Activated CD4-positive, alpha-beta T cell treated with anti-CD3 and anti-CD28 coated beads for 36 hours (primary cell): ENCODE measurements at regions not wholly inside any gene's neighbourhood (a gene's known extent, or its start where the extent isn't known, plus 50 kb on each side); places are given as distances from the start of the nearest gene placed in this dataset.

Experiments
- ATAC-seq: fragments of 200-7000 bp; cut with Tn5 transposase; one replicate; pipeline ENCODE4 v1.10.0; 2021; ENCODE audit warnings: mild to moderate bottlenecking, moderate library complexity
- CTCF ChIA-PET: fragments of 350-600 bp; sonication (Branson Sonifier 250); formaldehyde crosslinking; loops from one replicate; lab custom pipeline; 2021; ENCODE audit warnings: antibody characterized with exemption; lab: Charles Lee
- POLR2A ChIA-PET: fragments of 350-600 bp; sonication (Branson Sonifier 250); formaldehyde crosslinking; loops from one replicate; lab custom pipeline; 2021; ENCODE audit warnings: antibody characterized with exemption, inconsistent platforms; lab: Charles Lee
- DNase-seq: peaks from one replicate; pipeline ENCODE4 v3.0.0-alpha.2; 2020
- H3K27ac Mint-ChIP-seq: one replicate; pipeline ENCODE4 v1.8.0; 2021; ENCODE audit warnings: mixed read lengths
- H3K27me3 Mint-ChIP-seq: one replicate; pipeline ENCODE4 v1.8.0; 2021; ENCODE audit warnings: mixed read lengths
- H3K36me3 Mint-ChIP-seq: one replicate; pipeline ENCODE4 v1.8.0; 2021; ENCODE audit warnings: low read depth, mixed read lengths
- H3K4me1 Mint-ChIP-seq: one replicate; pipeline ENCODE4 v1.8.0; 2021; ENCODE audit warnings: mixed read lengths
- H3K4me3 Mint-ChIP-seq: one replicate; pipeline ENCODE4 v1.8.0; 2021; ENCODE audit warnings: mild to moderate bottlenecking, moderate library complexity, mixed read lengths
- H3K9me3 Mint-ChIP-seq: one replicate; pipeline ENCODE4 v1.8.0; 2021; ENCODE audit warnings: low read depth, mixed read lengths
- intact Hi-C, 2 experiments: fragments of 100-400 bp; cut with DNase I in 1 of 2; cut with micrococcal nuclease in 1 of 2; formaldehyde crosslinking; loops; one replicate each; pipeline versions ENCODE4 v1.14.2 to v1.15.1; 2022 to 2024; cut with DNase I, micrococcal nuclease

- peaks cover 4% of the 10 kb centered on the region for H3K27me3 Mint-ChIP-seq
- no peak for DNase-seq
- ATAC-seq, result no peak
- H3K36me3 Mint-ChIP-seq, result no peaks in the 10 kb centered on the region
- POLR2A ChIA-PET, result no interaction called here
- H3K4me1 Mint-ChIP-seq, result no peaks in the 10 kb centered on the region
- intact Hi-C loops, result no loop called here
- H3K4me3 Mint-ChIP-seq, result no peak overlapping the region
- CTCF ChIA-PET, result no interaction called here
- peaks cover 2% of the 10 kb centered on the region for H3K9me3 Mint-ChIP-seq
- H3K27ac Mint-ChIP-seq, result no peak overlapping the region
Measured at GRCh38 chr2:121134728-121135127, 150.3 kb downstream of the TFCP2L1 start.

GRCh38 chr2:121135168-121135853 lies 149.7 kb downstream of the TFCP2L1 start:
- no peak overlapping the region for H3K27ac Mint-ChIP-seq
- peaks cover 2% of the 10 kb centered on the region for H3K9me3 Mint-ChIP-seq
- POLR2A ChIA-PET, result no interaction called here
- peaks cover 4% of the 10 kb centered on the region for H3K27me3 Mint-ChIP-seq
- H3K36me3 Mint-ChIP-seq, result no peaks in the 10 kb centered on the region
- intact Hi-C loops, result no loop called here
- no peak overlapping the region for H3K4me3 Mint-ChIP-seq
- DNase-seq (no peak), ATAC-seq (no peak)
- CTCF ChIA-PET, result no interaction called here
- no peaks in the 10 kb centered on the region for H3K4me1 Mint-ChIP-seq

DNA sequence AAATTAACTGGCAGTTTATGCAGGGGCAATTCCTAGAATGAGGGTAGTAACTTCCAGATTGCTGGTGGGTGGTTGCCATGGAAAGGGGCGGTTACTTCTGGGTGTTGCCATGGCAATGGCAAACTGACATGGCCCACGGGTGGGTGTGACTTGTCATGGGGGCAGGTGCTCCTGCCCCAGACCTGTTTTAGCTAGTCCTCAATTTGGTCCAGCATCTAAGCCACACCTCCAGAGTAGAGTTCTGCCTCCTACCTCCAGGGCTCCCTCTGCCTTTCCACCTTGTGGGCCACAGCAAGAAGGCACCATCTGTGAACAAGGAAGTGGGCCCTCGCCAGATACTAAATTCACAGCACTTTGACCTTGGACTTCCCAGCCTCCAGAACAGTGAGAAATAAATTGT lies 148.7 kb downstream of the TFCP2L1 start:
- H3K27me3 Mint-ChIP-seq, result peaks cover 4% of the 10 kb centered on the region
- H3K4me3 Mint-ChIP-seq, result no peak overlapping the region
- H3K36me3 Mint-ChIP-seq, result no peaks in the 10 kb centered on the region
- intact Hi-C loops, result no loop called here
- CTCF ChIA-PET, result no interaction called here
- DNase-seq (peak; percentile 13), ATAC-seq (no peak)
- H3K27ac Mint-ChIP-seq, result no peak overlapping the region
- no peaks in the 10 kb centered on the region for H3K4me1 Mint-ChIP-seq
- H3K9me3 Mint-ChIP-seq, result peaks cover 2% of the 10 kb centered on the region
- POLR2A ChIA-PET, result no interaction called here

GRCh38 chr2:121137571-121137970 lies 147.4 kb downstream of the TFCP2L1 start:
- ATAC-seq (no peak), DNase-seq (no peak)
- Mint-ChIP-seq H3K4me3 (no peak overlapping the region), H3K4me1 (no peaks in the 10 kb centered on the region), H3K27me3 (peaks cover 4% of the 10 kb centered on the region), H3K27ac (no peak overlapping the region), H3K9me3 (peaks cover 2% of the 10 kb centered on the region), H3K36me3 (no peaks in the 10 kb centered on the region)
- POLR2A ChIA-PET, result no interaction called here
- CTCF ChIA-PET, result no interaction called here
- intact Hi-C loops, result no loop called here

DNA sequence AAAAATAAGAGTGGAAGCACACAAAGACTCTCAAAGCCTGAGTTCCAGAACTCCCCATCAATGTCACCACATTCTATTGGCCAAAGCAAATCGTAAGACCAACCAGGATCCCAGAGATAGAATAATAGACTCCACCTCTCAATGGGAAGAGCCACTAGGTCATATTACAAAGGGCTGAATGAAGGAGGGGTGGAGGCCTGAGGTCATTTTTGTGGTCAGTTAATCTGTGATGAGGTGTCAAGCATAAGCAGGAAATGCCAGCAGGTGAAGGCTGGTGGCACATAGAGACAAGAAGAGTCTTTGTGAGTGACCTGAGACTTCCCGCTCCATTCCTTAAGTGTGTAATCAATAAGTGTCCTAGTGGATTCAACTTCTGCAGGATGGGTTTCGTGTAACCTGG lies 144.3 kb downstream of the TFCP2L1 start:
- intact Hi-C loops, result no loop called here
- DNase-seq (no peak), ATAC-seq (no peak)
- H3K36me3 Mint-ChIP-seq, result no peaks in the 10 kb centered on the region
- H3K4me3 Mint-ChIP-seq, result no peak overlapping the region
- H3K27ac Mint-ChIP-seq, result no peak overlapping the region
- POLR2A ChIA-PET, result interaction anchor here (0.8 kb wide), 1 partner anchor 15 kb away, joined by 6 read pairs; no protein-coding TSS in a partner anchor
- peaks cover 2% of the 10 kb centered on the region for H3K27me3 Mint-ChIP-seq
- CTCF ChIA-PET, result no interaction called here
- no peaks in the 10 kb centered on the region for H3K9me3 Mint-ChIP-seq
- no peaks in the 10 kb centered on the region for H3K4me1 Mint-ChIP-seq

DNA sequence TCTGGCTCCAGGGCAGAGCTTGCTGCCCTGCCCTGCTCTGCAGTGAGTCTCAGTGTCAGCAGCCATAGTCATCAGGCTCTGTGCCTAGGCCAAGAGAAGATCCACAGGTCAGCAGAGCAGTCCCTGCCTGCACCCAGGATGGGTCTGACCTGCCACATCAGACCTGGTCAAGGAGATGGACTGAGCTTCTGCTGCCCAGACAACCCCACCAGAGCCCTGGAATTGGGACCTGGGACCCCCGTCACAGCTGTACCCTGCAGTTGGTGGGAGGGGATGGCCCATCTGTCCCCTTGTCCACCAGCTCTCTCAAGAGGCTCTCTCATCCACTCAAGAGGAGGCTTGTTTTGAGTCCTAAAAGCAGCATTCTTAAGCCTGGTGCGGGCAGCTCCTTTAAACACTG lies 142.6 kb downstream of the TFCP2L1 start:
- Mint-ChIP-seq H3K4me3 (no peak overlapping the region), H3K9me3 (no peaks in the 10 kb centered on the region), H3K27ac (no peak overlapping the region), H3K4me1 (no peaks in the 10 kb centered on the region), H3K36me3 (no peaks in the 10 kb centered on the region), H3K27me3 (peaks cover 2% of the 10 kb centered on the region)
- ATAC-seq (no peak), DNase-seq (no peak)
- intact Hi-C loops, result no loop called here
- ChIA-PET CTCF (no interaction called here), POLR2A (no interaction called here)

GRCh38 chr2:121144111-121144510 lies 140.9 kb downstream of the TFCP2L1 start:
- H3K9me3 Mint-ChIP-seq, result no peaks in the 10 kb centered on the region
- CTCF ChIA-PET, result interaction anchor here (0.6 kb wide), 1 partner anchor 99 kb away, joined by 4 read pairs; no protein-coding TSS in a partner anchor
- no peak overlapping the region for H3K4me3 Mint-ChIP-seq
- ATAC-seq (no peak), DNase-seq (no peak)
- no peak overlapping the region for H3K27ac Mint-ChIP-seq
- no peaks in the 10 kb centered on the region for H3K36me3 Mint-ChIP-seq
- POLR2A ChIA-PET, result no interaction called here
- H3K4me1 Mint-ChIP-seq, result no peaks in the 10 kb centered on the region
- peaks cover 2% of the 10 kb centered on the region for H3K27me3 Mint-ChIP-seq
- intact Hi-C loops, result no loop called here

DNA sequence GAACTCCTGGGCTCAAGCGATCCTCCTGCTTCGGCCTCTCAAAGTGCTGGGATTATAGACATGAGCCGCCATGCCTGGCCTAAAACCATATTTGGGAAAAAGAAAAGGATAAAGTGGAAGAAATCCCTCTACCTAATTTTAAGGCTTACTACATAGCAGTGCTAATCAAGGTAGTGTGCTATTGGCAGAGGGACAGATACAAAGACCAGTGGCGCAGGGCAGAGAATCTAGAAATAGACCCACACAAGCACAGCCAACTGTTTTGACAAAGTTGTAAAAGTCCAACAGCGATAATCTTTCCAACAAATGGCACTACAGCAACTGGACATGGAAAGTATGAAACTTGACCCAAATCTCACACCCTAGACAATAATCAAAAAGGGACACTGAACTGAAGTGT lies 138.4 kb downstream of the TFCP2L1 start:
- H3K36me3 Mint-ChIP-seq, result no peaks in the 10 kb centered on the region
- H3K27ac Mint-ChIP-seq, result no peak overlapping the region
- no peak overlapping the region for H3K4me3 Mint-ChIP-seq
- no peak for ATAC-seq
- no peaks in the 10 kb centered on the region for H3K4me1 Mint-ChIP-seq
- POLR2A ChIA-PET, result no interaction called here
- H3K27me3 Mint-ChIP-seq, result peaks cover 2% of the 10 kb centered on the region
- CTCF ChIA-PET, result no interaction called here
- intact Hi-C loops, result no loop called here
- no peaks in the 10 kb centered on the region for H3K9me3 Mint-ChIP-seq
- no peak for DNase-seq

DNA sequence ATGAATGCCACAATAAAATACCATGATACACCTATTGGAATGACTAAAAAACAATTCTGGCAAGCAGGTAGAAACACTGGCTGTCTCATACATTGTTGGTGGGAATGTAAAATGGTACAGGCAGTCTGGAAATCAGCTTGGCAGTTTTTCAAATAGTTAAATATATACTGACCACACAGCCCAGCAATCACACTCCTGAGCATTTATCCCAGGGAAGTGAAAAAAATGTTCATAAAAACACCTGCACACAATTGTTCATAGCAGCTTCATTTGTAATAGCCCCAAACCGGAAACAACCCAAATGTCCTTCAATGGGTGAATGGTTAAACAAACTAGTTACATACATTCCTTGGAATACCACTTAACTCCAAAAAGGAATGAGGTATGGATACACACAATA lies 137.2 kb downstream of the TFCP2L1 start:
- H3K9me3 Mint-ChIP-seq, result no peaks in the 10 kb centered on the region
- ATAC-seq (no peak), DNase-seq (no peak)
- no peak overlapping the region for H3K4me3 Mint-ChIP-seq
- ChIA-PET POLR2A (interaction anchor here (0.7 kb wide), 1 partner anchor 157 kb away, joined by 3 read pairs; no protein-coding TSS in a partner anchor), CTCF (no interaction called here)
- peaks cover 2% of the 10 kb centered on the region for H3K27me3 Mint-ChIP-seq
- no peaks in the 10 kb centered on the region for H3K4me1 Mint-ChIP-seq
- H3K36me3 Mint-ChIP-seq, result no peaks in the 10 kb centered on the region
- intact Hi-C loops, result no loop called here
- no peak overlapping the region for H3K27ac Mint-ChIP-seq

- ATAC-seq, result no peak
- Mint-ChIP-seq H3K9me3 (no peaks in the 10 kb centered on the region), H3K4me1 (no peaks in the 10 kb centered on the region), H3K4me3 (no peak overlapping the region), H3K27me3 (peaks cover 2% of the 10 kb centered on the region), H3K27ac (no peak overlapping the region), H3K36me3 (no peaks in the 10 kb centered on the region)
- intact Hi-C loops, result no loop called here
- ChIA-PET CTCF (no interaction called here), POLR2A (no interaction called here)
- DNase-seq, result no peak
Measured at GRCh38 chr2:121148481-121148880, 136.5 kb downstream of the TFCP2L1 start.

- ChIA-PET CTCF (no interaction called here), POLR2A (no interaction called here)
- no peaks in the 10 kb centered on the region for H3K9me3 Mint-ChIP-seq
- H3K27ac Mint-ChIP-seq, result no peak overlapping the region
- H3K4me1 Mint-ChIP-seq, result no peaks in the 10 kb centered on the region
- no peak for DNase-seq
- no peak for ATAC-seq
- H3K27me3 Mint-ChIP-seq, result peaks cover 2% of the 10 kb centered on the region
- H3K4me3 Mint-ChIP-seq, result no peak overlapping the region
- intact Hi-C loops, result no loop called here
- no peaks in the 10 kb centered on the region for H3K36me3 Mint-ChIP-seq
Measured at GRCh38 chr2:121149384-121149783, 135.6 kb downstream of the TFCP2L1 start.

DNA sequence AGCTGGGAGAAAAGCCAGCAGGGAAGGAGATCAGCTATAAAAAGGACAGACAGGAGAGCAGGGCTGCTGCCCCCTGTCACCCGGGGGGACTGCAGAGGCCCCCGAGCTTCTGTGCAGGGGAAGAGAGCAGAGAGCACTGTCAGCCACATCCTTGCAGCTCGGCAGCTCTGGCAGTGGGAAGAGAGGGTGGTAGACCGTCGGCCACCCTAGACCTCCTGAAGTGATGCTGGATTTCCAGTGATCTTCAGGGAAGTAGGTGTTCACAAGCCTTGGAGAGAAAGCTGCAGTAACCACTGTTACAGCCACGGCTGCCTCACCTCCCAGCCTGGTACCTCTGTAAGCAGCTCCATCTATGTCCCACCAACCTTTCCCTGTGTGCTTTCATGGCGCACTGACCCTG lies 134.9 kb downstream of the TFCP2L1 start:
- H3K36me3 Mint-ChIP-seq, result no peaks in the 10 kb centered on the region
- H3K4me1 Mint-ChIP-seq, result no peaks in the 10 kb centered on the region
- DNase-seq, result no peak
- ChIA-PET CTCF (no interaction called here), POLR2A (no interaction called here)
- intact Hi-C loops, result no loop called here
- no peak for ATAC-seq
- H3K27ac Mint-ChIP-seq, result no peak overlapping the region
- no peaks in the 10 kb centered on the region for H3K9me3 Mint-ChIP-seq
- H3K27me3 Mint-ChIP-seq, result peaks cover 2% of the 10 kb centered on the region
- H3K4me3 Mint-ChIP-seq, result no peak overlapping the region
